NCI-H146 treated with DMSO at 0.1 percent for 48 hours (cell line): ENCODE measurements at regions not wholly inside any gene's neighbourhood (a gene's known extent, or its start where the extent isn't known, plus 50 kb on each side); places are given as distances from the start of the nearest gene placed in this dataset.

Experiments used
- DNase-seq: peaks from one replicate; lab custom pipeline; 2025; ENCODE audit not compliant: unreplicated experiment; lab: John Stamatoyannopoulos, UW

GRCh38 chr1:177490036-177490639, 319.4 kb downstream of the BRINP2 start:
- no peak for DNase-seq

GRCh38 chr1:177488722-177489121, 318.0 kb downstream of the BRINP2 start:
- DNase-seq = no peak

GRCh38 chr1:177487481-177487880, 316.7 kb downstream of the BRINP2 start:
- no peak for DNase-seq

GRCh38 chr1:177480741-177481305, 310.1 kb downstream of the BRINP2 start:
- DNase-seq = no peak

- DNase-seq = no peak
Measured at GRCh38 chr1:177479600-177479999, 308.8 kb downstream of the BRINP2 start.

- DNase-seq = no peak
Measured at GRCh38 chr1:177476676-177477075, 305.9 kb downstream of the BRINP2 start.

- DNase-seq = no peak
Measured at GRCh38 chr1:177472567-177472966, 301.8 kb downstream of the BRINP2 start.

GRCh38 chr1:177471244-177471643, 300.5 kb downstream of the BRINP2 start:
- no peak for DNase-seq

- DNase-seq = no peak
Measured at GRCh38 chr1:177469519-177469918, 298.8 kb downstream of the BRINP2 start.

- no peak for DNase-seq
Measured at GRCh38 chr1:177466286-177466685, 295.5 kb downstream of the BRINP2 start.

- no peak for DNase-seq
Measured at GRCh38 chr1:177464686-177465085, 293.9 kb downstream of the BRINP2 start.

- DNase-seq = no peak
Measured at GRCh38 chr1:177451191-177451590, 280.4 kb downstream of the BRINP2 start.

GRCh38 chr1:177448652-177449357, 278.0 kb downstream of the BRINP2 start:
- no peak for DNase-seq

- DNase-seq = no peak
Measured at GRCh38 chr1:177448036-177448615, 277.4 kb downstream of the BRINP2 start.

- no peak for DNase-seq
Measured at GRCh38 chr1:177444997-177445746, 274.4 kb downstream of the BRINP2 start.

GRCh38 chr1:177443003-177443402, 272.2 kb downstream of the BRINP2 start:
- DNase-seq = no peak

GRCh38 chr1:177442584-177442983, 271.8 kb downstream of the BRINP2 start:
- no peak for DNase-seq

- no peak for DNase-seq
Measured at GRCh38 chr1:177441281-177441680, 270.5 kb downstream of the BRINP2 start.

- DNase-seq = no peak
Measured at GRCh38 chr1:177440821-177441220, 270.1 kb downstream of the BRINP2 start.

- no peak for DNase-seq
Measured at GRCh38 chr1:177439301-177439700, 268.5 kb downstream of the BRINP2 start.

GRCh38 chr1:177435364-177435763, 264.6 kb downstream of the BRINP2 start:
- DNase-seq = no peak
